ENCODE measurements at regions not wholly inside any gene's neighbourhood (a gene's known extent, or its start where the extent isn't known, plus 50 kb on each side); places are given as distances from the start of the nearest gene placed in this dataset.

DNA sequence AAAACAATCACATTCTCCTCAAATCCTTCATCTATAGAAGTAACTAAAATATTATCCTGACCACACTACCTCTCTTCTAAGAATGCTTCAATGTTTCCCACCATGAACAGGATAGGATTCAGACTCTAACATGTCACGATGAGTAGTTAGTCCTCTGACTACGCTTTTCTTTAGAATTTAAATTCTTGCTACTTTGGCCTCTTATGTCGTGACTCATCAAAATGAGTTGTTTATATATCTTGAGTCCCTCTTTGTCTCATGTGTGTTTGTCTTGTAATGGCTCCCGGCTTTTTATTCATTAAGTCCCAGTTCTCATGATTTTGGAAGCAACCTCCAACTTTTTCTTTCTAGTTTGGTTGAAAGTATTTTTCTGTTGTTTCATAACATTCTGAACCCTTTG lies 1289.2 kb downstream of the DSC3 start:
- no peak overlapping the region for H3K9ac ChIP-seq (ENCODE audit: insufficient read depth, low read length)
- H3K4me3 ChIP-seq (replicated peaks in 1 of 4; ENCODE audit: control extremely low read depth in 1 of 4, insufficient read depth in 1 of 4, low read depth in 3 of 4, low read length in 4 of 4), result no peak overlapping the region
- no peak overlapping the region for H2AFZ ChIP-seq (ENCODE audit: low read length)
- no peaks in the 10 kb centered on the region for H3K79me2 ChIP-seq (ENCODE audit: control insufficient read depth, insufficient read depth, low read length)
- no peak overlapping the region for H3K27ac ChIP-seq (ENCODE audit: insufficient read depth, low read length)
- DNase-seq (ENCODE audit: low read depth in 2 of 2), result peak in 1 of 2 donors; percentile 67
- H4K20me1 ChIP-seq (ENCODE audit: control insufficient read depth, extremely low read depth, insufficient read depth, low read length), result no peaks in the 10 kb centered on the region
- no peak overlapping the region for H3K4me2 ChIP-seq (ENCODE audit: extremely low read depth, insufficient read depth, low read length)
- TF ChIP-seq CTCF (conservative IDR thresholded peaks at IDR 0.05 in 1 of 2, IDR thresholded peaks at IDR 0.05 in 1 of 2; ENCODE audit: low read depth in 1 of 2, low read length in 2 of 2) (no peak), EZH2 (IDR thresholded peaks at IDR 0.05; ENCODE audit: low read length, missing control alignments) (no peak)
- no peaks in the 10 kb centered on the region for H3K36me3 ChIP-seq (ENCODE audit: control insufficient read depth, insufficient read depth, low read length)
- H3K9me3 ChIP-seq (ENCODE audit: control insufficient read depth, insufficient read depth, low read depth, low read length), result no peaks in the 10 kb centered on the region
- no peaks in the 10 kb centered on the region for H3K27me3 ChIP-seq (ENCODE audit: control insufficient read depth, insufficient read depth, low read length)
- no peaks in the 10 kb centered on the region for H3K4me1 ChIP-seq (ENCODE audit: control insufficient read depth, extremely low read depth, insufficient read depth, low read length)

- no peaks in the 10 kb centered on the region for H3K4me1 ChIP-seq (ENCODE audit: control insufficient read depth, extremely low read depth, insufficient read depth, low read length)
- no peaks in the 10 kb centered on the region for H3K27me3 ChIP-seq (ENCODE audit: control insufficient read depth, insufficient read depth, low read length)
- no peak overlapping the region for H3K27ac ChIP-seq (ENCODE audit: insufficient read depth, low read length)
- H2AFZ ChIP-seq (ENCODE audit: low read length), result no peak overlapping the region
- no peak overlapping the region for H3K4me2 ChIP-seq (ENCODE audit: extremely low read depth, insufficient read depth, low read length)
- TF ChIP-seq EZH2 (IDR thresholded peaks at IDR 0.05; ENCODE audit: low read length, missing control alignments) (no peak), CTCF (conservative IDR thresholded peaks at IDR 0.05 in 1 of 2, IDR thresholded peaks at IDR 0.05 in 1 of 2; ENCODE audit: low read depth in 1 of 2, low read length in 2 of 2) (no peak)
- no peak overlapping the region for H3K9ac ChIP-seq (ENCODE audit: insufficient read depth, low read length)
- H3K9me3 ChIP-seq (ENCODE audit: control insufficient read depth, insufficient read depth, low read depth, low read length), result no peaks in the 10 kb centered on the region
- peak in 1 of 2 donors; percentile 49 for DNase-seq (ENCODE audit: low read depth in 2 of 2)
- H3K79me2 ChIP-seq (ENCODE audit: control insufficient read depth, insufficient read depth, low read length), result no peaks in the 10 kb centered on the region
- no peak overlapping the region for H3K4me3 ChIP-seq (replicated peaks in 1 of 4; ENCODE audit: control extremely low read depth in 1 of 4, insufficient read depth in 1 of 4, low read depth in 3 of 4, low read length in 4 of 4)
- no peaks in the 10 kb centered on the region for H4K20me1 ChIP-seq (ENCODE audit: control insufficient read depth, extremely low read depth, insufficient read depth, low read length)
- H3K36me3 ChIP-seq (ENCODE audit: control insufficient read depth, insufficient read depth, low read length), result no peaks in the 10 kb centered on the region
Observed at GRCh38 chr18:29749704-29750103, 1292.8 kb downstream of the DSC3 start.

GRCh38 chr18:29741461-29741860 lies 1301.1 kb downstream of the DSC3 start:
- Histone ChIP-seq H3K9me3 (ENCODE audit: control insufficient read depth, insufficient read depth, low read depth, low read length) (no peaks in the 10 kb centered on the region), H3K4me2 (ENCODE audit: extremely low read depth, insufficient read depth, low read length) (no peak overlapping the region), H2AFZ (ENCODE audit: low read length) (no peak overlapping the region), H3K9ac (ENCODE audit: insufficient read depth, low read length) (no peak overlapping the region), H3K36me3 (ENCODE audit: control insufficient read depth, insufficient read depth, low read length) (no peaks in the 10 kb centered on the region), H3K27ac (ENCODE audit: insufficient read depth, low read length) (no peak overlapping the region), H3K79me2 (ENCODE audit: control insufficient read depth, insufficient read depth, low read length) (no peaks in the 10 kb centered on the region), H3K4me1 (ENCODE audit: control insufficient read depth, extremely low read depth, insufficient read depth, low read length) (no peaks in the 10 kb centered on the region), H4K20me1 (ENCODE audit: control insufficient read depth, extremely low read depth, insufficient read depth, low read length) (no peaks in the 10 kb centered on the region), H3K4me3 (replicated peaks in 1 of 4; ENCODE audit: control extremely low read depth in 1 of 4, insufficient read depth in 1 of 4, low read depth in 3 of 4, low read length in 4 of 4) (no peak overlapping the region), H3K27me3 (ENCODE audit: control insufficient read depth, insufficient read depth, low read length) (no peaks in the 10 kb centered on the region)
- TF ChIP-seq CTCF (conservative IDR thresholded peaks at IDR 0.05 in 1 of 2, IDR thresholded peaks at IDR 0.05 in 1 of 2; ENCODE audit: low read depth in 1 of 2, low read length in 2 of 2) (no peak), EZH2 (IDR thresholded peaks at IDR 0.05; ENCODE audit: low read length, missing control alignments) (no peak)
- no peak for DNase-seq (ENCODE audit: low read depth in 2 of 2)

Data from fibroblast of lung (primary cell).